Panc1 (cell line): ENCODE measurements at regions not wholly inside any gene's neighbourhood (a gene's known extent, or its start where the extent isn't known, plus 50 kb on each side); places are given as distances from the start of the nearest gene placed in this dataset.

Experiments used
- ATAC-seq: fragments of 200-7000 bp; cut with Tn5 transposase; 2 replicates; pipeline ENCODE4 v1.9.1; 2020; ENCODE audit warnings: mild to moderate bottlenecking, moderate library complexity
- BruUV-seq: library from RNA; stranded (reverse); fragments of 400-500 nt; replicated peaks from 2 replicates; lab custom pipeline; 2021; lab: Mats Ljungman, UMichigan
- CTCF ChIA-PET: fragments of 300-600 bp; sonication (Branson Sonifier 250); formaldehyde crosslinking; loops from one replicate; lab custom pipeline; 2022; ENCODE audit warnings: antibody characterized with exemption; lab: Charles Lee
- POLR2A ChIA-PET: fragments of 300-600 bp; sonication (Branson Sonifier 250); formaldehyde crosslinking; loops from one replicate; lab custom pipeline; 2022; ENCODE audit warnings: antibody characterized with exemption; lab: Charles Lee
- DNase-seq: peaks from one replicate; pipeline ENCODE4 v3.0.0-alpha.2; 2010; ENCODE audit warnings: low read depth, low spot score
- H3K27ac ChIP-seq: 2 replicates; pipeline ENCODE4 v1.5.1; 2011; ENCODE audit warnings: mild to moderate bottlenecking, low read length, inconsistent platforms
- H3K27me3 ChIP-seq: fragments of 200-500 bp; sonication (Bioruptor generic); 2 replicates; pipeline ENCODE4 v1.6.0; 2014; ENCODE audit warnings: low read length, inconsistent platforms; ENCODE audit not compliant: control insufficient read depth, insufficient read depth
- H3K36me3 ChIP-seq: fragments of 200-500 bp; sonication (Bioruptor generic); 2 replicates; pipeline ENCODE4 v1.5.1; 2014; ENCODE audit warnings: inconsistent platforms, mild to moderate bottlenecking, low read length, moderate library complexity; ENCODE audit not compliant: control insufficient read depth, insufficient read depth
- H3K4me1 ChIP-seq: 2 replicates; pipeline ENCODE4 v1.5.1; 2011; ENCODE audit warnings: inconsistent platforms, mild to moderate bottlenecking, low read length, moderate library complexity; ENCODE audit not compliant: control insufficient read depth, insufficient read depth
- H3K4me3 ChIP-seq, 2 experiments: 2 replicates each; pipeline ENCODE4 v1.5.1; 2011 to 2012; ENCODE audit warnings: low read depth in 2 of 2, low read length in 2 of 2, mild to moderate bottlenecking in 2 of 2, inconsistent platforms in 1 of 2, moderate library complexity in 1 of 2
- H3K9me3 ChIP-seq: fragments of 200-500 bp; sonication (Bioruptor generic); 2 replicates; pipeline ENCODE4 v1.5.1; 2014; ENCODE audit warnings: low read depth, mild to moderate bottlenecking, inconsistent platforms, low read length, moderate library complexity; ENCODE audit not compliant: control insufficient read depth, insufficient read depth
- CTCF ChIP-seq: fragments of 450-650 bp; IDR thresholded peaks from 2 replicates; pipeline ENCODE4 v1.5.1; 2017; ENCODE audit warnings: mild to moderate bottlenecking
- POLR2AphosphoS5 ChIP-seq: IDR thresholded peaks from 2 replicates; pipeline ENCODE4 v1.6.1; 2012; ENCODE audit warnings: mild to moderate bottlenecking, low read depth, low read length, moderate library complexity
- REST ChIP-seq, 2 experiments: IDR thresholded peaks; 2 replicates each; pipeline ENCODE4 v1.6.1; 2011 to 2012; ENCODE audit warnings: low read depth in 2 of 2, control low read depth in 1 of 2, low read length in 1 of 2, mild to moderate bottlenecking in 1 of 2, moderate library complexity in 1 of 2; ENCODE audit not compliant: insufficient read depth in 1 of 2
- SIN3A ChIP-seq: IDR thresholded peaks from 2 replicates; pipeline ENCODE4 v1.6.1; 2012; ENCODE audit warnings: low read depth, mild to moderate bottlenecking, low read length, moderate library complexity, borderline replicate concordance; ENCODE audit not compliant: insufficient read depth
- TCF7L2 ChIP-seq: IDR thresholded peaks from 2 replicates; pipeline ENCODE4 v1.6.1; 2011; ENCODE audit warnings: mild to moderate bottlenecking, low read depth, low read length, inconsistent platforms
- in situ Hi-C: cut with HindIII; loops from 2 replicates; pipeline ENCODE4 v1.10.0; 2016; ENCODE audit warnings: low sequenced_read_pairs, low pct_unique_long_range_greater_than_20kb
- intact Hi-C: fragments of 100-400 bp; cut with micrococcal nuclease; formaldehyde crosslinking; loops from one replicate; pipeline ENCODE4 v1.10.0; 2022; ENCODE audit not compliant: unreplicated experiment

GRCh38 chr2:117481608-117482007 is 332.9 kb upstream of the DDX18 start:
- CTCF ChIA-PET, result no interaction called here
- TF ChIP-seq CTCF, result no peak
- no peak for TF ChIP-seq TCF7L2
- no peak for TF ChIP-seq SIN3A
- TF ChIP-seq REST (IDR thresholded peaks at IDR 0.05; ENCODE audit: insufficient read depth in 1 of 2, low read depth in 2 of 2, low read length in 1 of 2), result no peak
- TF ChIP-seq POLR2AphosphoS5, result no peak

GRCh38 chr2:117485588-117485987 is 328.9 kb upstream of the DDX18 start:
- no peaks in the 10 kb centered on the region for H3K4me1 ChIP-seq
- ATAC-seq (no peak), DNase-seq (no peak)
- TF ChIP-seq REST (IDR thresholded peaks at IDR 0.05; ENCODE audit: insufficient read depth in 1 of 2, low read depth in 2 of 2, low read length in 1 of 2) (no peak), TCF7L2 (no peak), CTCF (no peak), POLR2AphosphoS5 (no peak), SIN3A (no peak)
- H3K27me3 ChIP-seq, result no peaks in the 10 kb centered on the region
- H3K4me3 ChIP-seq, result no peak overlapping the region
- CTCF ChIA-PET, result no interaction called here
- no peaks in the 10 kb centered on the region for H3K36me3 ChIP-seq
- BruUV-seq, result no TSS peak
- no peaks in the 10 kb centered on the region for H3K9me3 ChIP-seq
- intact Hi-C loops (no loop called here), in situ Hi-C loops (no loop called here)
- POLR2A ChIA-PET, result no interaction called here
- H3K27ac ChIP-seq, result no peak overlapping the region

More at GRCh38 chr2:117481608-117482007, 332.9 kb upstream of the DDX18 start:
- Histone ChIP-seq H3K27ac (no peak overlapping the region), H3K27me3 (no peaks in the 10 kb centered on the region), H3K9me3 (no peaks in the 10 kb centered on the region), H3K4me3 (no peak overlapping the region), H3K36me3 (no peaks in the 10 kb centered on the region), H3K4me1 (no peaks in the 10 kb centered on the region)
- intact Hi-C loops (no loop called here), in situ Hi-C loops (no loop called here)
- POLR2A ChIA-PET, result no interaction called here
- no peak for DNase-seq
- no TSS peak for BruUV-seq
- no peak for ATAC-seq
